Ovary (tissue), 7 donors: ENCODE measurements at regions not wholly inside any gene's neighbourhood (a gene's known extent, or its start where the extent isn't known, plus 50 kb on each side); places are given as distances from the start of the nearest gene placed in this dataset.

Experiments
- DNase-seq, 5 donors: peaks; one replicate each; pipeline ENCODE4 v3.0.0-alpha.2; 2019 to 2020
- H3K27ac ChIP-seq, 2 donors: fragments of 200-600 bp; one replicate each; pipeline versions ENCODE4 v1.5.1 to v1.8.0; 2019 to 2022
- H3K27me3 ChIP-seq: fragments of 200-600 bp; one replicate; pipeline ENCODE4 v1.8.0; 2022
- H3K36me3 ChIP-seq: fragments of 200-600 bp; sonication (generic); one replicate; pipeline ENCODE4 v1.5.1; 2019
- H3K4me1 ChIP-seq: one replicate; pipeline ENCODE4 v1.8.1; 2013; ENCODE audit warnings: mild to moderate bottlenecking, moderate library complexity; ENCODE audit not compliant: insufficient read depth
- H3K4me3 ChIP-seq: fragments of 200-600 bp; sonication (generic); one replicate; pipeline ENCODE4 v1.5.1; 2017
- H3K9me3 ChIP-seq, 2 donors: fragments of 200-600 bp in 1 of 2; sonication (generic) in 1 of 2; one replicate each; pipeline versions ENCODE4 v1.5.1 to v1.8.1; 2013 to 2019; ENCODE audit warnings: mild to moderate bottlenecking in 1 of 2, moderate library complexity in 1 of 2
- CTCF ChIP-seq, 3 donors: fragments of 450-650 bp in 2 of 3; fragments of 200-600 bp in 1 of 3; IDR thresholded peaks; one replicate each; pipeline versions ENCODE4 v1.5.1 to v1.8.0; 2016 to 2022; ENCODE audit warnings: antibody characterized with exemption in 3 of 3, mild to moderate bottlenecking in 1 of 3
- EP300 ChIP-seq: sonication (generic); formaldehyde crosslinking; IDR thresholded peaks from one replicate; pipeline ENCODE4 v1.6.1; 2017; ENCODE audit warnings: antibody characterized with exemption
- POLR2A ChIP-seq: fragments of 450-650 bp; IDR thresholded peaks from one replicate; pipeline ENCODE4 v1.6.1; 2017; ENCODE audit warnings: antibody characterized with exemption, mild to moderate bottlenecking, moderate library complexity
- WGBS, 3 donors: extraction: QIAGEN DNeasy Blood & Tissue Kit in 1 of 3; methylation state at CpG; one replicate each; pipeline versions ENCODE4 v1.1.5 to v1.1.7; 2013 to 2017; 5-methylcytosine and 5-hydroxymethylcytosine counted together
- intact Hi-C, 4 donors: fragments of 100-400 bp; cut with DNase I; formaldehyde crosslinking; loops; one replicate each; pipeline versions ENCODE4 v1.11.0 to v1.15.1; 2022 to 2023
- donor health status: DM: no; HTN: no; CAD: no; lungs with moderate emphysema.
- donor health status: DM: no; HTN: no; CAD: no.
- donor health status: Bipolar disorder and iron deficiency.
- donor health status: DM: no; HTN: no; CAD: no.
- donor health status: DM: yes; HTN: yes; CAD: no.

- Histone ChIP-seq H3K36me3 (no peaks in the 10 kb centered on the region), H3K4me1 (peaks cover 8% of the 10 kb centered on the region), H3K27ac (no peak overlapping the region), H3K27me3 (no peaks in the 10 kb centered on the region), H3K4me3 (no peak overlapping the region), H3K9me3 (no peaks in the 10 kb centered on the region)
- no peak for DNase-seq
- WGBS, 3 donors: 88 to 96% (median 89%) methylated on average over 1 of the region's 1 CpG
- TF ChIP-seq CTCF (IDR thresholded peaks at IDR 0.05) (no peak), POLR2A (no peak), EP300 (no peak)
- intact Hi-C loops: no loop called here
These were observed 155.6 kb upstream of the VLDLR start for GRCh38 chr9:2465921-2466460.

- WGBS, 3 donors: 69 to 72% (median 72%) methylated on average over 6 of the region's 6 CpGs
- intact Hi-C loops: no loop called here
- peak overlapping the region in 1 of 2 donors; percentile 17 for H3K27ac ChIP-seq
These were observed 154.9 kb upstream of the VLDLR start for GRCh38 chr9:2466703-2467102.

GRCh38 chr9:2469681-2470221 lies 151.8 kb upstream of the VLDLR start:
- peak; percentile 56 to 77 (median 65) for DNase-seq
- Histone ChIP-seq H3K27me3 (no peaks in the 10 kb centered on the region), H3K4me3 (no peak overlapping the region), H3K9me3 (no peaks in the 10 kb centered on the region), H3K27ac (peak overlapping the region in 1 of 2 donors; percentile 44), H3K36me3 (no peaks in the 10 kb centered on the region), H3K4me1 (peaks cover 8% of the 10 kb centered on the region)
- WGBS, 3 donors: 7 to 28% (median 10%) methylated on average over 6 of the region's 6 CpGs
- no peak for TF ChIP-seq CTCF (IDR thresholded peaks at IDR 0.05)
- no peak for TF ChIP-seq POLR2A
- TF ChIP-seq EP300: no peak
- intact Hi-C loops: no loop called here

More at GRCh38 chr9:2466703-2467102, 154.9 kb upstream of the VLDLR start:
- Histone ChIP-seq H3K27me3 (no peaks in the 10 kb centered on the region), H3K4me3 (no peak overlapping the region), H3K9me3 (no peaks in the 10 kb centered on the region), H3K36me3 (no peaks in the 10 kb centered on the region), H3K4me1 (peaks cover 8% of the 10 kb centered on the region)
- DNase-seq: no peak
- TF ChIP-seq EP300 (no peak), POLR2A (no peak), CTCF (IDR thresholded peaks at IDR 0.05) (no peak)

GRCh38 chr9:2473681-2474080 lies 147.9 kb upstream of the VLDLR start:
- Histone ChIP-seq H3K9me3 (no peaks in the 10 kb centered on the region), H3K4me3 (no peak overlapping the region), H3K27me3 (no peaks in the 10 kb centered on the region), H3K27ac (no peak overlapping the region), H3K36me3 (no peaks in the 10 kb centered on the region), H3K4me1 (peaks cover 13% of the 10 kb centered on the region)
- no peak for TF ChIP-seq EP300
- no peak for TF ChIP-seq POLR2A
- no peak for TF ChIP-seq CTCF (IDR thresholded peaks at IDR 0.05)
- no peak for DNase-seq
- intact Hi-C loops: no loop called here
- 84 to 95% (median 87%) methylated on average over 1 of the region's 1 CpG for WGBS, 3 donors
